MCF 10A (cell line): ENCODE measurements at regions not wholly inside any gene's neighbourhood (a gene's known extent, or its start where the extent isn't known, plus 50 kb on each side); places are given as distances from the start of the nearest gene placed in this dataset.

Experiments
- BruUV-seq: library from RNA; stranded (reverse); fragments of 400-500 nt; replicated peaks from 2 replicates; lab custom pipeline; 2021; lab: Mats Ljungman, UMichigan
- CTCF ChIA-PET: fragments of 300-600 bp; sonication (Branson Sonifier 250); formaldehyde crosslinking; extraction: SDS; loops from one replicate; lab custom pipeline; 2021; ENCODE audit warnings: antibody characterized with exemption, inconsistent platforms; lab: Yijun Ruan, JAX
- POLR2A ChIA-PET: fragments of 300-600, 350-650 bp; sonication (Branson Sonifier 250); formaldehyde crosslinking; extraction: SDS; loops from one replicate; lab custom pipeline; 2020; ENCODE audit warnings: antibody characterized with exemption, inconsistent platforms; lab: Yijun Ruan, JAX
- DNase-seq: peaks from one replicate; pipeline ENCODE4 v3.0.0-alpha.2; 2018; ENCODE audit not compliant: unreplicated experiment
- H3K27ac Mint-ChIP-seq: one replicate; pipeline ENCODE4 v1.8.0; 2022; ENCODE audit warnings: mild to moderate bottlenecking, low read depth, mixed read lengths; ENCODE audit not compliant: unreplicated experiment
- H3K27me3 Mint-ChIP-seq: one replicate; pipeline ENCODE4 v1.8.0; 2022; ENCODE audit warnings: mixed read lengths; ENCODE audit not compliant: insufficient read depth, unreplicated experiment
- H3K36me3 Mint-ChIP-seq: one replicate; pipeline ENCODE4 v1.8.0; 2022; ENCODE audit warnings: mild to moderate bottlenecking, moderate library complexity, mixed read lengths; ENCODE audit not compliant: insufficient read depth, unreplicated experiment
- H3K4me1 Mint-ChIP-seq: one replicate; pipeline ENCODE4 v1.8.0; 2022; ENCODE audit warnings: mixed read lengths; ENCODE audit not compliant: insufficient read depth, unreplicated experiment
- H3K4me3 Mint-ChIP-seq: one replicate; pipeline ENCODE4 v1.8.0; 2022; ENCODE audit warnings: mild to moderate bottlenecking, moderate library complexity, mixed read lengths; ENCODE audit not compliant: unreplicated experiment
- H3K9me3 Mint-ChIP-seq: one replicate; pipeline ENCODE4 v1.8.0; 2022; ENCODE audit warnings: mixed read lengths; ENCODE audit not compliant: unreplicated experiment
- intact Hi-C: fragments of 100-400 bp; cut with micrococcal nuclease; formaldehyde crosslinking; loops from 2 replicates; pipeline ENCODE4 v1.14.1; 2022
- TF ChIP-seq, protein P1 (sequence below): fragments of 200-600 bp; IDR thresholded peaks from one replicate; pipeline ENCODE4 v1.8.0; 2022; ENCODE audit warnings: antibody characterized with exemption, mild to moderate bottlenecking; ENCODE audit not compliant: unreplicated experiment

DNA sequence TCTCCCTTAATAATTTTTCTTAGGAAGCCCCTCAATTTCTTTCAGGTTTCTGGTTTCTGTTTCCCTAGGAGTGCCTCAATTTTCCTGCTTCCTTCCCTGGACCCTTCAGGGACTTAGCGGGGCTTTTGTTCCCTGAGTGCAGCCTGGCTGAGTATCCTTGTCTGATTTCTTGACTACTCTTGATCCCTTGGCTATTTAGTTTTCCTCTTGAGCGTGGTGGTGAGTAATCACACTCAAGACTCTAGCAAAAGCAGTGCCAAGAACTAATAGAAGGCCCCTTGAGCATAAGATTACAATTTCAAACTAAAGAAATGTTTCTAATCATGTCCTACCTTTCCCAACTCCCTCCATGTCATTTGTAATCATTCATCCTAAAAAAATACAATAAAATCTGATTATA lies 94.3 kb upstream of the C3orf80 start:
- intact Hi-C loops, result no loop called here
- Mint-ChIP-seq H3K36me3 (no peaks in the 10 kb centered on the region), H3K27me3 (no peaks in the 10 kb centered on the region), H3K4me1 (peaks cover 35% of the 10 kb centered on the region), H3K27ac (no peak overlapping the region), H3K9me3 (no peaks in the 10 kb centered on the region), H3K4me3 (no peak overlapping the region)
- POLR2A ChIA-PET, result no interaction called here
- CTCF ChIA-PET, result no interaction called here
- TF ChIP-seq, protein P1, sequence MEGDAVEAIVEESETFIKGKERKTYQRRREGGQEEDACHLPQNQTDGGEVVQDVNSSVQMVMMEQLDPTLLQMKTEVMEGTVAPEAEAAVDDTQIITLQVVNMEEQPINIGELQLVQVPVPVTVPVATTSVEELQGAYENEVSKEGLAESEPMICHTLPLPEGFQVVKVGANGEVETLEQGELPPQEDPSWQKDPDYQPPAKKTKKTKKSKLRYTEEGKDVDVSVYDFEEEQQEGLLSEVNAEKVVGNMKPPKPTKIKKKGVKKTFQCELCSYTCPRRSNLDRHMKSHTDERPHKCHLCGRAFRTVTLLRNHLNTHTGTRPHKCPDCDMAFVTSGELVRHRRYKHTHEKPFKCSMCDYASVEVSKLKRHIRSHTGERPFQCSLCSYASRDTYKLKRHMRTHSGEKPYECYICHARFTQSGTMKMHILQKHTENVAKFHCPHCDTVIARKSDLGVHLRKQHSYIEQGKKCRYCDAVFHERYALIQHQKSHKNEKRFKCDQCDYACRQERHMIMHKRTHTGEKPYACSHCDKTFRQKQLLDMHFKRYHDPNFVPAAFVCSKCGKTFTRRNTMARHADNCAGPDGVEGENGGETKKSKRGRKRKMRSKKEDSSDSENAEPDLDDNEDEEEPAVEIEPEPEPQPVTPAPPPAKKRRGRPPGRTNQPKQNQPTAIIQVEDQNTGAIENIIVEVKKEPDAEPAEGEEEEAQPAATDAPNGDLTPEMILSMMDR, result no peak
- DNase-seq, result no peak
- no TSS peak for BruUV-seq

DNA sequence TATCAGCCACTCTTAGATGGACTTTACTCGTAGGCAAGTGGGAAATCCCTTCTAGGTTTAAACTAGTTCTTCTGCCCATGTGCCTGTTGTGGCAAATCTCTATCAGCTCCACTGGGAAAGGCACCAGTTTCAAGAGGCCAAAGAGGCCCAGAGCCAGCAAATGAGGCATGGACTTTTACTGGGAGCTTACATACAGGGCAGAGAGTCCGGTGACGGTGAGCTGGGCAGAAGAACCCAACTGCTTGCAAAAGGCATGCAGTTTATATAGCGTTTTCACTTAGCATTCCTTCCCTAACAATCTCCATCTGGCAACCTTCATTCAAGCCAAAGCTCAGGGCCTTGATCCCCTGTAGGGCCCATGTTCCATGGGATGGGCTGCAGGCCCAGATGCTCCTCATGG lies 93.0 kb upstream of the C3orf80 start:
- no peaks in the 10 kb centered on the region for H3K9me3 Mint-ChIP-seq
- BruUV-seq, result no TSS peak
- TF ChIP-seq, protein P1, result no peak
- H3K36me3 Mint-ChIP-seq, result no peaks in the 10 kb centered on the region
- H3K4me1 Mint-ChIP-seq, result peaks cover 34% of the 10 kb centered on the region
- H3K4me3 Mint-ChIP-seq, result no peak overlapping the region
- no peak for DNase-seq
- ChIA-PET CTCF (interaction anchor here (1.5 to 4.5 kb wide), 2 partner anchors 10 to 99 kb away, joined by 3 to 14 read pairs; no protein-coding TSS in a partner anchor), POLR2A (no interaction called here)
- intact Hi-C loops, result no loop called here
- no peak overlapping the region for H3K27ac Mint-ChIP-seq
- H3K27me3 Mint-ChIP-seq, result no peaks in the 10 kb centered on the region

DNA sequence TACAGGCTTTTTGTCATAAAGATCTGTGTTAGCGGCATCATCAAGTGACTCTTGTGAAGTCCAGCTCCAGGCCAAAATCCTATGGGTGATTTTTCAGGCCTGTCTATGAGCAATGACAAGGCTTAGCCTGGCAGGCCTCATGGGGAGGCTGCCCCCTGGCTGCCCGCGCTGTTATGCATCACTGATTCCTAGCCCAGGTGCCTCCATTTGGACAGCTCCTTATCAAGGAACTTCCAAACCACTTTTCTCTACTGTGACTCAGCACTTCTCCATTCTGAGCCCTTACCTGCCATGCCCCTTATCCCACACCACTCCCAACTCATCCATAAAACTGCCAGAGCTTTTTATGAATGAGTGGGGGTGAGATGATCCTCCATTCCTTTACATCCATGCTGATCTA lies 91.5 kb upstream of the C3orf80 start:
- Mint-ChIP-seq H3K4me1 (peaks cover 34% of the 10 kb centered on the region), H3K27ac (no peak overlapping the region), H3K9me3 (no peaks in the 10 kb centered on the region), H3K27me3 (no peaks in the 10 kb centered on the region), H3K4me3 (no peak overlapping the region), H3K36me3 (no peaks in the 10 kb centered on the region)
- ChIA-PET CTCF (interaction anchor here (0.9 to 4.5 kb wide), 7 partner anchors 9 to 102 kb away, joined by 3 to 14 read pairs (median 4); no protein-coding TSS in a partner anchor), POLR2A (no interaction called here)
- TF ChIP-seq, protein P1, result no peak
- intact Hi-C loops, result no loop called here
- DNase-seq, result peak; percentile 27
- no TSS peak for BruUV-seq

GRCh38 chr3:160134454-160134853 lies 90.8 kb upstream of the C3orf80 start:
- H3K27me3 Mint-ChIP-seq, result no peaks in the 10 kb centered on the region
- no TSS peak for BruUV-seq
- DNase-seq, result peak; percentile 24
- ChIA-PET CTCF (interaction anchor here (0.6 to 4.5 kb wide), 6 partner anchors 9 to 419 kb away, joined by 3 to 14 read pairs (median 4); no protein-coding TSS in a partner anchor), POLR2A (no interaction called here)
- intact Hi-C loops, result no loop called here
- TF ChIP-seq, protein P1, result no peak
- no peak overlapping the region for H3K27ac Mint-ChIP-seq
- peaks cover 29% of the 10 kb centered on the region for H3K4me1 Mint-ChIP-seq
- H3K36me3 Mint-ChIP-seq, result no peaks in the 10 kb centered on the region
- H3K9me3 Mint-ChIP-seq, result no peaks in the 10 kb centered on the region
- no peak overlapping the region for H3K4me3 Mint-ChIP-seq
